IMR-90 (cell line): ENCODE measurements at regions not wholly inside any gene's neighbourhood (a gene's known extent, or its start where the extent isn't known, plus 50 kb on each side); places are given as distances from the start of the nearest gene placed in this dataset.

Experiments used
- ATAC-seq: fragments of 200-7000 bp; cut with Tn5 transposase; 2 replicates; pipeline ENCODE4 v1.9.1; 2020; ENCODE audit warnings: low read depth, mild to moderate bottlenecking, moderate library complexity
- BruUV-seq: library from RNA; stranded (reverse); fragments of 400-500 nt; replicated peaks from 2 replicates; lab custom pipeline; 2021; lab: Mats Ljungman, UMichigan
- CTCF ChIA-PET: fragments of 300-600 bp; formaldehyde crosslinking; extraction: SDS; loops from one replicate; lab custom pipeline; 2021; ENCODE audit warnings: antibody characterized with exemption; lab: Yijun Ruan, JAX
- POLR2A ChIA-PET: fragments of 300-600 bp; sonication (Branson Sonifier 250); formaldehyde crosslinking; loops from one replicate; lab custom pipeline; 2022; ENCODE audit warnings: antibody characterized with exemption; ENCODE audit not compliant: unreplicated experiment; lab: Charles Lee
- DNase-seq: peaks from one replicate; pipeline ENCODE4 v3.0.0; 2013
- H2AFZ ChIP-seq: replicated peaks from 2 replicates; pipeline ENCODE3; 2013; ENCODE audit warnings: low read length, mild to moderate bottlenecking; ENCODE audit not compliant: poor library complexity
- H2AK5ac ChIP-seq: 2 replicates; pipeline ENCODE4 v1.6.1; 2013; ENCODE audit warnings: low read depth, low read length, inconsistent platforms
- H2AK9ac ChIP-seq: replicated peaks from 2 replicates; pipeline ENCODE3; 2013; ENCODE audit warnings: mild to moderate bottlenecking, low read depth, low read length, moderate library complexity; ENCODE audit not compliant: poor library complexity
- H2BK120ac ChIP-seq: 2 replicates; pipeline ENCODE4 v1.6.1; 2013; ENCODE audit warnings: low read depth, low read length, inconsistent platforms
- H2BK15ac ChIP-seq: 3 replicates; pipeline ENCODE4 v1.6.1; 2013; ENCODE audit warnings: low read depth, low read length, inconsistent platforms
- H2BK20ac ChIP-seq: 2 replicates; pipeline ENCODE4 v1.6.1; 2013; ENCODE audit warnings: low read depth, mild to moderate bottlenecking, inconsistent platforms, low read length, moderate library complexity
- H2BK5ac ChIP-seq: 2 replicates; pipeline ENCODE4 v1.6.1; 2013; ENCODE audit warnings: mild to moderate bottlenecking, low read depth, low read length, inconsistent platforms; ENCODE audit not compliant: poor library complexity, severe bottlenecking
- H3K14ac ChIP-seq: replicated peaks from 2 replicates; pipeline ENCODE4 v1.6.1; 2013; ENCODE audit warnings: low read depth, low read length, inconsistent platforms
- H3K18ac ChIP-seq: 2 replicates; pipeline ENCODE4 v1.6.1; 2013; ENCODE audit warnings: low read depth, low read length, control low read depth
- H3K23ac ChIP-seq: 2 replicates; pipeline ENCODE4 v1.6.1; 2013; ENCODE audit warnings: low read depth, low read length, inconsistent platforms
- H3K27ac ChIP-seq: 2 replicates; pipeline ENCODE4 v1.5.1; 2013; ENCODE audit warnings: mild to moderate bottlenecking, control low read depth, low read length; ENCODE audit not compliant: insufficient read depth
- H3K27me3 ChIP-seq: 2 replicates; pipeline ENCODE4 v1.6.1; 2013; ENCODE audit warnings: low read length; ENCODE audit not compliant: control insufficient read depth, insufficient read depth
- H3K36me3 ChIP-seq: 2 replicates; pipeline ENCODE4 v1.6.1; 2013; ENCODE audit warnings: low read length, mixed read lengths; ENCODE audit not compliant: control insufficient read depth, insufficient read depth
- H3K4ac ChIP-seq: 2 replicates; pipeline ENCODE4 v1.6.1; 2013; ENCODE audit warnings: low read depth, low read length, inconsistent platforms
- H3K4me1 ChIP-seq: 2 replicates; pipeline ENCODE4 v1.6.1; 2013; ENCODE audit warnings: low read length, mixed read lengths; ENCODE audit not compliant: control insufficient read depth, insufficient read depth
- H3K4me2 ChIP-seq: 2 replicates; pipeline ENCODE4 v1.6.1; 2013; ENCODE audit warnings: low read depth, mild to moderate bottlenecking, control low read depth, low read length, moderate library complexity
- H3K4me3 ChIP-seq: 2 replicates; pipeline ENCODE4 v1.5.1; 2013; ENCODE audit warnings: low read depth, mild to moderate bottlenecking, control low read depth, low read length, moderate library complexity; ENCODE audit not compliant: insufficient read depth
- H3K56ac ChIP-seq: 2 replicates; pipeline ENCODE4 v1.6.1; 2013; ENCODE audit warnings: low read length, inconsistent platforms; ENCODE audit not compliant: insufficient read depth; ENCODE audit errors: extremely low read depth
- H3K79me1 ChIP-seq, 2 experiments: 2 replicates each; pipeline ENCODE4 v1.6.1; 2013; ENCODE audit warnings: low read length in 2 of 2, inconsistent platforms in 1 of 2, low read depth in 1 of 2
- H3K9ac ChIP-seq: 2 replicates; pipeline ENCODE4 v1.6.1; 2013; ENCODE audit warnings: low read depth, low read length, control low read depth
- H3K9me1 ChIP-seq: 2 replicates; pipeline ENCODE4 v1.6.1; 2013; ENCODE audit warnings: low read length, inconsistent platforms; ENCODE audit not compliant: insufficient read depth
- H3K9me3 ChIP-seq: 2 replicates; pipeline ENCODE4 v1.6.1; 2013; ENCODE audit warnings: low read length; ENCODE audit not compliant: control insufficient read depth, insufficient read depth
- H4K20me1 ChIP-seq: 2 replicates; pipeline ENCODE4 v1.6.1; 2013; ENCODE audit warnings: low read length, inconsistent platforms; ENCODE audit not compliant: insufficient read depth
- H4K5ac ChIP-seq: 2 replicates; pipeline ENCODE4 v1.6.1; 2013; ENCODE audit warnings: mild to moderate bottlenecking, low read depth, low read length, control low read depth
- H4K8ac ChIP-seq, 2 experiments: 2 replicates each; pipeline ENCODE4 v1.6.1; 2013; ENCODE audit warnings: low read depth in 2 of 2, low read length in 2 of 2, control low read depth in 1 of 2, inconsistent platforms in 1 of 2
- H4K91ac ChIP-seq: 2 replicates; pipeline ENCODE4 v1.6.1; 2013; ENCODE audit warnings: low read depth, low read length, inconsistent platforms; ENCODE audit not compliant: insufficient read depth
- CHD1 ChIP-seq: IDR thresholded peaks from 2 replicates; pipeline ENCODE4 v1.6.1; 2012; ENCODE audit warnings: low read depth, low read length, improper control_type of control experiment
- CTCF ChIP-seq: conservative IDR thresholded peaks from 2 replicates; pipeline ENCODE4 v1.5.1; 2012; ENCODE audit warnings: mild to moderate bottlenecking, low read depth, low read length, improper control_type of control experiment
- FOS ChIP-seq: fragments of 150-350 bp; IDR thresholded peaks from 2 replicates; pipeline ENCODE4 v1.6.1; 2016; ENCODE audit warnings: low read depth, low read length
- MAFK ChIP-seq: IDR thresholded peaks from 2 replicates; pipeline ENCODE4 v1.6.1; 2012; ENCODE audit warnings: low read depth, low read length, improper control_type of control experiment
- MXI1 ChIP-seq: IDR thresholded peaks from 2 replicates; pipeline ENCODE4 v1.6.1; 2012; ENCODE audit warnings: low read depth, mild to moderate bottlenecking, low read length, moderate library complexity, borderline replicate concordance
- RAD21 ChIP-seq: IDR thresholded peaks from 2 replicates; pipeline ENCODE4 v1.6.1; 2012; ENCODE audit warnings: low read length, improper control_type of control experiment
- RCOR1 ChIP-seq: IDR thresholded peaks from 2 replicates; pipeline ENCODE4 v1.6.1; 2012; ENCODE audit warnings: mild to moderate bottlenecking, low read length, improper control_type of control experiment; ENCODE audit not compliant: insufficient replicate concordance
- RFX5 ChIP-seq: IDR thresholded peaks from 2 replicates; pipeline ENCODE4 v1.8.0; 2012; ENCODE audit warnings: low read depth, mild to moderate bottlenecking, low read length, moderate library complexity
- SMC3 ChIP-seq: fragments of 150-350 bp; IDR thresholded peaks from 2 replicates; pipeline ENCODE4 v1.6.1; 2016; ENCODE audit warnings: low read depth, mild to moderate bottlenecking, antibody characterized with exemption, low read length, moderate library complexity
- USF2 ChIP-seq: fragments of 150-350 bp; IDR thresholded peaks from 2 replicates; pipeline ENCODE4 v1.6.1; 2017; ENCODE audit warnings: mild to moderate bottlenecking, antibody characterized with exemption, low read length, low read depth
- WGBS, 2 experiments: methylation state at CpG; one replicate each; pipeline versions ENCODE4 v1.1.5 to v1.1.7; 2013; ENCODE audit warnings: missing lambda C conversion rate in 2 of 2; ENCODE audit not compliant: insufficient read length in 1 of 2; ENCODE audit errors: extremely low coverage in 2 of 2; 5-methylcytosine and 5-hydroxymethylcytosine counted together
- dilution Hi-C: fragments of 300-500 bp; cut with HindIII; formaldehyde crosslinking; loops from one replicate; pipeline ENCODE4 v1.14.3; 2018; ENCODE audit warnings: low sequenced_read_pairs; ENCODE audit not compliant: unreplicated experiment
- in situ Hi-C: fragments of 300-500 bp; cut with MboI; formaldehyde crosslinking; loops from 3 replicates; pipeline ENCODE4 v1.14.3; 2019; ENCODE audit warnings: low sequenced_read_pairs, inconsistent platforms, mixed read lengths
- intact Hi-C: fragments of 100-400 bp; cut with micrococcal nuclease; formaldehyde crosslinking; loops from 2 replicates; pipeline ENCODE4 v1.10.0; 2022

- Histone ChIP-seq H3K79me1 (no peaks in the 10 kb centered on the region), H4K20me1 (no peaks in the 10 kb centered on the region), H4K91ac (no peak overlapping the region), H3K14ac (no peak overlapping the region), H2AFZ (no peak overlapping the region), H3K4ac (no peak overlapping the region), H3K9me1 (no peaks in the 10 kb centered on the region), H4K5ac (no peak overlapping the region), H3K56ac (no peak overlapping the region), H2BK120ac (no peak overlapping the region), H3K4me3 (no peak overlapping the region), H3K9ac (no peak overlapping the region), H2AK5ac (no peak overlapping the region), H3K27me3 (no peaks in the 10 kb centered on the region), H2AK9ac (no peak overlapping the region), H3K18ac (no peak overlapping the region), H3K23ac (no peak overlapping the region), H2BK20ac (no peak overlapping the region), H4K8ac (no peak overlapping the region), H3K27ac (no peak overlapping the region), H3K4me2 (no peak overlapping the region), H2BK15ac (no peak overlapping the region), H3K9me3 (peaks cover 35% of the 10 kb centered on the region), H3K36me3 (no peaks in the 10 kb centered on the region), H3K4me1 (no peaks in the 10 kb centered on the region), H2BK5ac (no peak overlapping the region)
- BruUV-seq = no TSS peak
- no peak for DNase-seq
- intact Hi-C loops (no loop called here), in situ Hi-C loops (no loop called here), dilution Hi-C loops (no loop called here)
- WGBS, 2 experiments = 90% methylated on average over 2 of the region's 12 CpGs; no CpG with 5 or more reads in 1 of the 2 experiments
- POLR2A ChIA-PET = no interaction called here
- no peak for ATAC-seq
- TF ChIP-seq RCOR1 = no peak
- TF ChIP-seq FOS = no peak
- no peak for TF ChIP-seq CHD1
- TF ChIP-seq USF2 = no peak
- TF ChIP-seq CTCF = no peak
- no peak for TF ChIP-seq MXI1
- TF ChIP-seq MAFK = no peak
- no peak for TF ChIP-seq RAD21
- TF ChIP-seq RFX5 = no peak
- TF ChIP-seq SMC3 = no peak
- CTCF ChIA-PET = no interaction called here
Measured at GRCh38 chr5:2143646-2144353, 261.1 kb upstream of the IRX4 start.
